HCT116 (cell line): ENCODE measurements at regions not wholly inside any gene's neighbourhood (a gene's known extent, or its start where the extent isn't known, plus 50 kb on each side); places are given as distances from the start of the nearest gene placed in this dataset.

Experiments used
- ATAC-seq: fragments of 200-7000 bp; cut with Tn5 transposase; 2 replicates; pipeline ENCODE4 v1.9.1; 2020; ENCODE audit warnings: mild to moderate bottlenecking, moderate library complexity
- BruUV-seq: library from RNA; stranded (reverse); fragments of 400-500 nt; replicated peaks from 2 replicates; lab custom pipeline; 2021; lab: Mats Ljungman, UMichigan
- CTCF ChIA-PET: fragments of 300-600 bp; sonication (Branson Sonifier 250); formaldehyde crosslinking; loops from one replicate; lab custom pipeline; 2021; ENCODE audit warnings: antibody characterized with exemption; lab: Charles Lee
- POLR2A ChIA-PET: fragments of 300-600, 350-600 bp; sonication (Branson Sonifier 250); formaldehyde crosslinking; loops from one replicate; lab custom pipeline; 2021; ENCODE audit warnings: antibody characterized with exemption; lab: Charles Lee
- RAD21 ChIA-PET, 2 experiments: fragments of 300-600 bp; sonication (Branson Sonifier 250); formaldehyde crosslinking; loops; one replicate each; lab custom pipeline; 2023; ENCODE audit warnings: low total read pairs in 2 of 2; ENCODE audit not compliant: uncharacterized antibody in 2 of 2, unreplicated experiment in 2 of 2, low non-redundant PET in 1 of 2; lab: Charles Lee
- DNase-seq: peaks from one replicate; pipeline ENCODE4 v3.0.0-alpha.2; 2010; ENCODE audit warnings: low read depth, low spot score
- H2AFZ ChIP-seq: fragments of 200-600 bp; shearing (Covaris generic), sonication (generic); 2 replicates; pipeline ENCODE4 v1.6.1; 2017; ENCODE audit warnings: low read depth, mixed run types, mixed read lengths, antibody characterized with exemption, low read length; ENCODE audit not compliant: poor library complexity, severe bottlenecking
- H3K27ac ChIP-seq: 2 replicates; pipeline ENCODE4 v1.5.1; 2012; ENCODE audit warnings: low read depth, low read length
- H3K27me3 ChIP-seq: fragments of 200-600 bp; sonication (generic); 2 replicates; pipeline ENCODE4 v1.6.1; 2016; ENCODE audit warnings: mixed run types, low read length, mixed read lengths; ENCODE audit not compliant: insufficient read depth
- H3K36me3 ChIP-seq, 2 experiments: fragments of 200-500 bp in 1 of 2; fragments of 200-600 bp in 1 of 2; sonication (Bioruptor generic) in 1 of 2; sonication (generic) in 1 of 2; 2 replicates each; pipeline versions ENCODE4 v1.5.1 to v1.6.1; 2014 to 2016; ENCODE audit warnings: low read length in 2 of 2, inconsistent platforms in 1 of 2, mixed read lengths in 1 of 2, mixed run types in 1 of 2; ENCODE audit not compliant: insufficient read depth in 2 of 2, control insufficient read depth in 1 of 2
- H3K4me1 ChIP-seq, 2 experiments: fragments of 200-600 bp in 1 of 2; sonication (generic) in 1 of 2; 2 replicates each; pipeline versions ENCODE4 v1.5.1 to v1.6.1; 2012 to 2017; ENCODE audit warnings: low read length in 2 of 2, inconsistent platforms in 1 of 2, mild to moderate bottlenecking in 1 of 2, mixed read lengths in 1 of 2, mixed run types in 1 of 2, moderate library complexity in 1 of 2; ENCODE audit not compliant: insufficient read depth in 2 of 2, control insufficient read depth in 1 of 2
- H3K4me2 ChIP-seq: fragments of 200-600 bp; sonication (generic); 2 replicates; pipeline ENCODE4 v1.6.1; 2017; ENCODE audit warnings: mixed run types, low read length, mixed read lengths
- H3K4me3 ChIP-seq, 2 experiments: fragments of 200-600 bp in 1 of 2; sonication (generic) in 1 of 2; replicated peaks in 1 of 2; 2 replicates each; pipeline ENCODE4 v1.5.1; 2011 to 2016; ENCODE audit warnings: low read length in 2 of 2, control low read depth in 1 of 2, low read depth in 1 of 2, mild to moderate bottlenecking in 1 of 2, mixed read lengths in 1 of 2, mixed run types in 1 of 2
- H3K79me2 ChIP-seq: fragments of 200-600 bp; sonication (generic); 2 replicates; pipeline ENCODE4 v1.6.1; 2017; ENCODE audit warnings: mild to moderate bottlenecking, mixed run types, low read length, moderate library complexity, mixed read lengths; ENCODE audit not compliant: insufficient read depth
- H3K9ac ChIP-seq: fragments of 200-600 bp; sonication (generic); 2 replicates; pipeline ENCODE4 v1.6.1; 2016; ENCODE audit warnings: low read length, mixed read lengths
- H3K9me2 ChIP-seq: fragments of 200-600 bp; sonication (generic), shearing (Covaris generic); 2 replicates; pipeline ENCODE4 v1.6.1; 2017; ENCODE audit warnings: mixed run types, mild to moderate bottlenecking, moderate library complexity; ENCODE audit not compliant: insufficient read depth
- H3K9me3 ChIP-seq, 2 experiments: fragments of 200-500 bp in 1 of 2; fragments of 200-600 bp in 1 of 2; sonication (Bioruptor generic) in 1 of 2; sonication (generic) in 1 of 2; 2 replicates each; pipeline ENCODE4 v1.6.1; 2014 to 2017; ENCODE audit warnings: low read length in 2 of 2, mixed read lengths in 2 of 2, inconsistent platforms in 1 of 2, low read depth in 1 of 2, mild to moderate bottlenecking in 1 of 2, mixed run types in 1 of 2, moderate library complexity in 1 of 2; ENCODE audit not compliant: control insufficient read depth in 1 of 2, insufficient read depth in 1 of 2
- H4K20me1 ChIP-seq: fragments of 200-600 bp; sonication (generic), shearing (Covaris generic); 2 replicates; pipeline ENCODE4 v1.6.1; 2017; ENCODE audit warnings: mixed run types, mild to moderate bottlenecking, moderate library complexity; ENCODE audit not compliant: insufficient read depth
- ATF3 ChIP-seq: IDR thresholded peaks from 2 replicates; pipeline ENCODE4 v1.6.1; 2012
- CEBPB ChIP-seq: IDR thresholded peaks from 2 replicates; pipeline ENCODE4 v1.6.1; 2012; ENCODE audit warnings: low read depth
- EGR1 ChIP-seq: IDR thresholded peaks from 2 replicates; pipeline ENCODE4 v1.6.1; 2012; ENCODE audit warnings: low read depth
- EZH2 ChIP-seq: fragments of 200-600 bp; sonication (generic); IDR thresholded peaks from 2 replicates; pipeline ENCODE4 v1.6.1; 2017; ENCODE audit warnings: antibody characterized with exemption, mixed run types
- EZH2phosphoT487 ChIP-seq: fragments of 200-600 bp; IDR thresholded peaks from 2 replicates; pipeline ENCODE4 v1.6.1; 2018; ENCODE audit warnings: antibody characterized with exemption, borderline replicate concordance
- FOSL1 ChIP-seq: IDR thresholded peaks from 2 replicates; pipeline ENCODE4 v1.6.1; 2012; ENCODE audit warnings: low read depth
- JUND ChIP-seq: IDR thresholded peaks from 2 replicates; pipeline ENCODE4 v1.6.1; 2012
- TCF7L2 ChIP-seq: IDR thresholded peaks from 2 replicates; pipeline ENCODE4 v1.7.0; 2011; ENCODE audit warnings: borderline replicate concordance, inconsistent platforms; ENCODE audit not compliant: insufficient read depth, insufficient read length; ENCODE audit errors: extremely low read depth
- ZBTB33 ChIP-seq: IDR thresholded peaks from 2 replicates; pipeline ENCODE4 v1.6.1; 2011; ENCODE audit warnings: mild to moderate bottlenecking, low read length, moderate library complexity; ENCODE audit not compliant: insufficient replicate concordance; ENCODE audit errors: extremely low read depth
- ZFX ChIP-seq: fragments of 450-650 bp; IDR thresholded peaks from 2 replicates; pipeline ENCODE4 v1.6.1; 2017
- intact Hi-C: fragments of 100-400 bp; cut with micrococcal nuclease; formaldehyde crosslinking; loops from 2 replicates; pipeline ENCODE4 v1.10.0; 2022

GRCh38 chr9:74236857-74237256 lies 260.3 kb upstream of the RORB start:
- no peak for TF ChIP-seq CEBPB
- no peak for TF ChIP-seq ATF3
- no peak for TF ChIP-seq FOSL1
- TF ChIP-seq EGR1 = no peak
- no peak for TF ChIP-seq TCF7L2
- no peak for TF ChIP-seq EZH2
- no peak for TF ChIP-seq EZH2phosphoT487
- no peak for TF ChIP-seq ZBTB33
- no peak for TF ChIP-seq JUND
- no peak for TF ChIP-seq ZFX
- ChIA-PET POLR2A (no interaction called here), CTCF (no interaction called here), RAD21 (no interaction called here)
- H3K9me3 ChIP-seq = peaks cover 4 to 7% of the 10 kb centered on the region in 2 experiments; a peak in 1 of 4 replicates
- no peak overlapping the region for H2AFZ ChIP-seq
- H3K9ac ChIP-seq = no peak overlapping the region
- no peaks in the 10 kb centered on the region for H3K4me1 ChIP-seq
- H3K36me3 ChIP-seq = no peaks in the 10 kb centered on the region
- intact Hi-C loops = no loop called here
- H4K20me1 ChIP-seq = no peaks in the 10 kb centered on the region
- ATAC-seq = no peak
- H3K79me2 ChIP-seq = no peaks in the 10 kb centered on the region
- no peak overlapping the region for H3K27ac ChIP-seq
- no peak overlapping the region for H3K4me3 ChIP-seq
- DNase-seq = no peak
- no TSS peak for BruUV-seq
- no peaks in the 10 kb centered on the region for H3K9me2 ChIP-seq
- no peaks in the 10 kb centered on the region for H3K27me3 ChIP-seq
- no peak overlapping the region for H3K4me2 ChIP-seq
